Loucy (cell line): ENCODE measurements at regions not wholly inside any gene's neighbourhood (a gene's known extent, or its start where the extent isn't known, plus 50 kb on each side); places are given as distances from the start of the nearest gene placed in this dataset.

ENCODE experiments used
- H2AFZ ChIP-seq: fragments of 200-600 bp; sonication (generic); 2 replicates; pipeline ENCODE4 v1.6.0; 2016; ENCODE audit warnings: antibody characterized with exemption, mild to moderate bottlenecking, low read length, moderate library complexity
- H3F3A ChIP-seq: fragments of 200-600 bp; 2 replicates; pipeline ENCODE4 v1.6.0; 2016; ENCODE audit warnings: antibody characterized with exemption, low read depth, mild to moderate bottlenecking
- H3K27me3 ChIP-seq: fragments of 200-600 bp; sonication (generic); 2 replicates; pipeline ENCODE4 v1.6.1; 2014; ENCODE audit warnings: low read length, mild to moderate bottlenecking; ENCODE audit not compliant: insufficient read depth, poor library complexity, severe bottlenecking
- H3K36me3 ChIP-seq: fragments of 200-600 bp; sonication (generic); 2 replicates; pipeline ENCODE4 v1.6.1; 2016; ENCODE audit warnings: low read length; ENCODE audit not compliant: insufficient read depth
- H3K4me1 ChIP-seq: fragments of 200-600 bp; sonication (generic); 2 replicates; pipeline ENCODE4 v1.5.1; 2014; ENCODE audit warnings: low read length, mild to moderate bottlenecking; ENCODE audit not compliant: insufficient read depth, poor library complexity, severe bottlenecking
- H3K4me2 ChIP-seq: fragments of 200-600 bp; sonication (generic); 2 replicates; pipeline ENCODE4 v1.6.0; 2014; ENCODE audit warnings: antibody characterized with exemption, low read length, low read depth, mild to moderate bottlenecking; ENCODE audit not compliant: poor library complexity, severe bottlenecking
- H3K4me3 ChIP-seq: fragments of 200-600 bp; sonication (generic); 2 replicates; pipeline ENCODE4 v1.5.1; 2014; ENCODE audit warnings: low read length, mild to moderate bottlenecking, mixed read lengths; ENCODE audit not compliant: poor library complexity, severe bottlenecking
- H3K79me2 ChIP-seq: fragments of 200-600 bp; sonication (generic); 2 replicates; pipeline ENCODE4 v1.6.1; 2014; ENCODE audit warnings: low read length; ENCODE audit not compliant: insufficient read depth
- H3K9ac ChIP-seq: fragments of 200-600 bp; sonication (generic); 2 replicates; pipeline ENCODE4 v1.6.0; 2014; ENCODE audit warnings: mild to moderate bottlenecking, low read depth, low read length, moderate library complexity; ENCODE audit not compliant: poor library complexity, severe bottlenecking
- H3K9me2 ChIP-seq: fragments of 200-600 bp; sonication (generic); replicated peaks from 2 replicates; pipeline ENCODE4 v1.6.1; 2016; ENCODE audit warnings: low read depth, low read length, mixed read lengths
- H3K9me3 ChIP-seq: fragments of 200-600 bp; sonication (generic); 2 replicates; pipeline ENCODE4 v1.6.1; 2014; ENCODE audit warnings: mild to moderate bottlenecking, antibody characterized with exemption, low read length, low read depth; ENCODE audit not compliant: insufficient read depth
- H4K20me1 ChIP-seq: fragments of 200-600 bp; sonication (generic); 2 replicates; pipeline ENCODE4 v1.6.0; 2014; ENCODE audit warnings: antibody characterized with exemption, low read length, mild to moderate bottlenecking; ENCODE audit not compliant: insufficient read depth, poor library complexity, severe bottlenecking
- CTCF ChIP-seq: fragments of 200-600 bp; sonication (generic); conservative IDR thresholded peaks from 2 replicates; pipeline ENCODE4 v1.5.1; 2014; ENCODE audit warnings: mild to moderate bottlenecking, antibody characterized with exemption, low read length
- EZH2phosphoT487 ChIP-seq: fragments of 200-600 bp; IDR thresholded peaks from 2 replicates; pipeline ENCODE4 v1.6.1; 2018; ENCODE audit warnings: antibody characterized with exemption, mild to moderate bottlenecking, moderate library complexity, borderline replicate concordance

- Histone ChIP-seq H3K79me2 (no peaks in the 10 kb centered on the region), H3K4me3 (no peak overlapping the region), H3K9me3 (no peaks in the 10 kb centered on the region), H3K4me2 (no peak overlapping the region), H4K20me1 (no peaks in the 10 kb centered on the region), H3F3A (no peaks in the 10 kb centered on the region), H3K4me1 (no peaks in the 10 kb centered on the region), H3K36me3 (no peaks in the 10 kb centered on the region), H3K9ac (no peak overlapping the region), H3K9me2 (no peaks in the 10 kb centered on the region), H3K27me3 (no peaks in the 10 kb centered on the region), H2AFZ (no peak overlapping the region)
- TF ChIP-seq EZH2phosphoT487 (no peak), CTCF (no peak)
These were observed 73.0 kb upstream of the IL6 start for GRCh38 chr7:22653951-22654350.

- Histone ChIP-seq H2AFZ (no peak overlapping the region), H3K4me3 (no peak overlapping the region), H3K9me2 (no peaks in the 10 kb centered on the region), H3K4me2 (no peak overlapping the region), H3K36me3 (no peaks in the 10 kb centered on the region), H3K9ac (no peak overlapping the region), H3K27me3 (no peaks in the 10 kb centered on the region), H3F3A (no peaks in the 10 kb centered on the region), H4K20me1 (no peaks in the 10 kb centered on the region), H3K4me1 (no peaks in the 10 kb centered on the region), H3K79me2 (no peaks in the 10 kb centered on the region), H3K9me3 (peaks cover 6% of the 10 kb centered on the region; the same call in 1 of the 2 replicates)
- TF ChIP-seq EZH2phosphoT487 (no peak), CTCF (no peak)
These were observed 75.3 kb upstream of the IL6 start for GRCh38 chr7:22651534-22652243.

- Histone ChIP-seq H3K9me3 (peaks cover 12% of the 10 kb centered on the region; the same call in 1 of the 2 replicates), H4K20me1 (no peaks in the 10 kb centered on the region), H3K4me3 (no peak overlapping the region), H3K79me2 (no peaks in the 10 kb centered on the region), H3K4me1 (no peaks in the 10 kb centered on the region), H3K36me3 (no peaks in the 10 kb centered on the region), H3K9ac (no peak overlapping the region), H3K4me2 (no peak overlapping the region), H3F3A (no peaks in the 10 kb centered on the region), H3K27me3 (no peaks in the 10 kb centered on the region), H3K9me2 (no peaks in the 10 kb centered on the region), H2AFZ (no peak overlapping the region)
- TF ChIP-seq CTCF (no peak), EZH2phosphoT487 (no peak)
These were observed 76.0 kb upstream of the IL6 start for GRCh38 chr7:22651036-22651435.
